B cell (primary cell): ENCODE measurements at regions not wholly inside any gene's neighbourhood (a gene's known extent, or its start where the extent isn't known, plus 50 kb on each side); places are given as distances from the start of the nearest gene placed in this dataset.

Experiments used
- ATAC-seq: fragments of 200-7000 bp; cut with Tn5 transposase; one replicate; pipeline ENCODE4 v1.10.0; 2021; ENCODE audit warnings: low read depth, mild to moderate bottlenecking, moderate number of reproducible peaks, moderate library complexity
- CTCF ChIA-PET: fragments of 350-600 bp; sonication (Branson Sonifier 250); formaldehyde crosslinking; loops from one replicate; lab custom pipeline; 2021; ENCODE audit warnings: antibody characterized with exemption, inconsistent platforms; lab: Charles Lee
- POLR2A ChIA-PET: fragments of 350-600 bp; sonication (Branson Sonifier 250); formaldehyde crosslinking; loops from one replicate; lab custom pipeline; 2021; ENCODE audit warnings: antibody characterized with exemption; lab: Charles Lee
- DNase-seq: peaks from one replicate; pipeline ENCODE4 v3.0.0; 2013
- H2AFZ ChIP-seq: 2 replicates; pipeline ENCODE4 v1.6.1; 2012; ENCODE audit warnings: mild to moderate bottlenecking, low read depth, low read length; ENCODE audit not compliant: insufficient read depth, poor library complexity, severe bottlenecking
- H3K27ac ChIP-seq, 2 donors: 1 replicate in 1 of 2; 2 replicates in 1 of 2; pipeline ENCODE4 v1.5.1; 2012 to 2013; ENCODE audit warnings: low read length in 2 of 2, mild to moderate bottlenecking in 2 of 2, moderate library complexity in 1 of 2
- H3K27me3 ChIP-seq, 4 experiments: fragments of 200-600 bp in 1 of 4; sonication (generic) in 1 of 4; replicated peaks in 1 of 4; 1 replicate in 2 of 4; 2 replicates in 2 of 4; pipeline versions ENCODE4 v1.6.1 to v1.7.0; 2013 to 2016; ENCODE audit warnings: low read length in 3 of 4, mild to moderate bottlenecking in 2 of 4, mixed read lengths in 1 of 4, moderate library complexity in 1 of 4; ENCODE audit not compliant: insufficient read depth in 4 of 4, control insufficient read depth in 3 of 4; ENCODE audit errors: control extremely low read depth in 1 of 4
- H3K36me3 ChIP-seq, 2 experiments: replicated peaks in 1 of 2; 1 replicate in 1 of 2; 2 replicates in 1 of 2; pipeline versions ENCODE4 v1.6.1 to v1.7.1; 2013; ENCODE audit warnings: low read length in 1 of 2; ENCODE audit not compliant: insufficient read depth in 2 of 2, control insufficient read depth in 1 of 2; ENCODE audit errors: control extremely low read depth in 1 of 2, extremely low read depth in 1 of 2
- H3K4me1 ChIP-seq, 2 donors: fragments of 200-600 bp in 1 of 2; sonication (generic) in 1 of 2; 1 replicate in 1 of 2; 2 replicates in 1 of 2; pipeline versions ENCODE4 v1.5.1 to v1.6.1; 2013 to 2017; ENCODE audit warnings: low read length in 2 of 2; ENCODE audit not compliant: control insufficient read depth in 2 of 2, insufficient read depth in 2 of 2
- H3K4me2 ChIP-seq: replicated peaks from 2 replicates; pipeline ENCODE3; 2012; ENCODE audit warnings: mild to moderate bottlenecking, low read depth, low read length; ENCODE audit not compliant: poor library complexity, severe bottlenecking
- H3K4me3 ChIP-seq, 5 experiments: fragments of 200-600 bp in 1 of 5; sonication (generic) in 1 of 5; 1 replicate in 3 of 5; 2 replicates in 2 of 5; pipeline versions ENCODE4 v1.5.1 to v1.7.0; 2011 to 2016; ENCODE audit warnings: low read length in 4 of 5, mild to moderate bottlenecking in 4 of 5, low read depth in 2 of 5, control low read depth in 1 of 5, moderate library complexity in 1 of 5; ENCODE audit not compliant: insufficient read depth in 1 of 5; ENCODE audit errors: control extremely low read depth in 1 of 5, extremely low read depth in 1 of 5
- H3K79me2 ChIP-seq: fragments of 200-600 bp; sonication (generic); one replicate; pipeline ENCODE4 v1.6.0; 2016; ENCODE audit warnings: low read length; ENCODE audit not compliant: control insufficient read depth, insufficient read depth
- H3K9ac ChIP-seq: fragments of 200-600 bp; sonication (generic); 2 replicates; pipeline ENCODE4 v1.6.1; 2017; ENCODE audit warnings: mild to moderate bottlenecking, low read length, moderate library complexity
- H3K9me3 ChIP-seq, 3 donors: one replicate each; pipeline versions ENCODE4 v1.6.1 to v1.7.1; 2013; ENCODE audit warnings: low read length in 2 of 3; ENCODE audit not compliant: control insufficient read depth in 2 of 3, insufficient read depth in 1 of 3; ENCODE audit errors: control extremely low read depth in 1 of 3
- H4K20me1 ChIP-seq: 2 replicates; pipeline ENCODE4 v1.6.0; 2012; ENCODE audit warnings: mild to moderate bottlenecking, low read length; ENCODE audit not compliant: insufficient read depth, control insufficient read depth, poor library complexity, severe bottlenecking
- H3K27ac Mint-ChIP-seq: one replicate; pipeline ENCODE4 v1.8.0; 2021; ENCODE audit warnings: mixed read lengths
- H3K27me3 Mint-ChIP-seq: one replicate; pipeline ENCODE4 v1.8.0; 2021; ENCODE audit warnings: mixed read lengths
- H3K4me1 Mint-ChIP-seq: one replicate; pipeline ENCODE4 v1.8.0; 2021; ENCODE audit warnings: mixed read lengths
- H3K4me3 Mint-ChIP-seq: one replicate; pipeline ENCODE4 v1.8.0; 2021; ENCODE audit warnings: mixed read lengths
- H3K9me3 Mint-ChIP-seq: one replicate; pipeline ENCODE4 v1.8.0; 2022; ENCODE audit warnings: mixed read lengths; ENCODE audit not compliant: insufficient read depth
- CTCF ChIP-seq: fragments of 200-600 bp; IDR thresholded peaks from one replicate; pipeline ENCODE4 v1.8.0; 2022; ENCODE audit warnings: antibody characterized with exemption, mild to moderate bottlenecking
- EZH2 ChIP-seq: IDR thresholded peaks from 2 replicates; pipeline ENCODE4 v1.6.1; 2012; ENCODE audit warnings: borderline replicate concordance, low read depth, mild to moderate bottlenecking, moderate library complexity, low read length; ENCODE audit not compliant: insufficient read depth, poor library complexity, severe bottlenecking
- WGBS: methylation state at CpG from one replicate; pipeline ENCODE4 v1.1.5; 2013; ENCODE audit warnings: missing lambda C conversion rate; ENCODE audit not compliant: insufficient coverage; 5-methylcytosine and 5-hydroxymethylcytosine counted together
- intact Hi-C: fragments of 100-400 bp; cut with micrococcal nuclease; formaldehyde crosslinking; loops from one replicate; pipeline ENCODE4 v1.10.0; 2022

- TF ChIP-seq EZH2 (no peak), CTCF (no peak)
- Mint-ChIP-seq H3K27ac (no peak overlapping the region), H3K27me3 (peaks cover 34% of the 10 kb centered on the region), H3K9me3 (no peaks in the 10 kb centered on the region), H3K4me3 (no peak overlapping the region), H3K4me1 (no peaks in the 10 kb centered on the region)
- Histone ChIP-seq H3K4me2 (no peak overlapping the region), H3K27ac (no peak overlapping the region), H3K9me3 (no peaks in the 10 kb centered on the region), H2AFZ (no peak overlapping the region), H4K20me1 (no peaks in the 10 kb centered on the region), H3K4me1 (no peaks in the 10 kb centered on the region), H3K27me3 (peaks cover 0 to 3% (median 2%) of the 10 kb centered on the region in 4 experiments), H3K9ac (no peak overlapping the region), H3K79me2 (no peaks in the 10 kb centered on the region), H3K4me3 (no peak overlapping the region), H3K36me3 (no peaks in the 10 kb centered on the region)
- ATAC-seq (no peak), DNase-seq (no peak)
- CTCF ChIA-PET: no interaction called here
- no CpG with 5 or more reads among the region's 2 CpGs for WGBS
- POLR2A ChIA-PET: no interaction called here
- intact Hi-C loops: no loop called here
Observed at GRCh38 chr3:124461126-124461525, 269.1 kb upstream of the UMPS start.

- ATAC-seq (no peak), DNase-seq (no peak)
- H3K27ac ChIP-seq: no peak overlapping the region
- H4K20me1 ChIP-seq: no peaks in the 10 kb centered on the region
- no peaks in the 10 kb centered on the region for H3K36me3 ChIP-seq
- intact Hi-C loops: no loop called here
- H3K9me3 ChIP-seq: no peaks in the 10 kb centered on the region
- ChIA-PET POLR2A (no interaction called here), CTCF (no interaction called here)
- no peak overlapping the region for H3K9ac ChIP-seq
- no peak overlapping the region for H3K4me3 Mint-ChIP-seq
- peaks cover 34% of the 10 kb centered on the region for H3K27me3 Mint-ChIP-seq
- H3K27ac Mint-ChIP-seq: no peak overlapping the region
- no peaks in the 10 kb centered on the region for H3K4me1 ChIP-seq
- no peaks in the 10 kb centered on the region for H3K4me1 Mint-ChIP-seq
- 70% methylated on average over 2 of the region's 4 CpGs for WGBS
- H3K4me2 ChIP-seq: no peak overlapping the region
- no peak overlapping the region for H3K4me3 ChIP-seq
- no peaks in the 10 kb centered on the region for H3K9me3 Mint-ChIP-seq
- H3K79me2 ChIP-seq: no peaks in the 10 kb centered on the region
- TF ChIP-seq EZH2 (no peak), CTCF (no peak)
- H3K27me3 ChIP-seq: peaks cover 0 to 3% (median 2%) of the 10 kb centered on the region in 4 experiments
- no peak overlapping the region for H2AFZ ChIP-seq
Observed at GRCh38 chr3:124461838-124462632, 268.2 kb upstream of the UMPS start.
